PC-3 (cell line): ENCODE measurements at regions not wholly inside any gene's neighbourhood (a gene's known extent, or its start where the extent isn't known, plus 50 kb on each side); places are given as distances from the start of the nearest gene placed in this dataset.

Experiments
- ATAC-seq: fragments of 200-7000 bp; cut with Tn5 transposase; 2 replicates; pipeline ENCODE4 v1.9.1; 2020; ENCODE audit warnings: mild to moderate bottlenecking, moderate library complexity
- BruUV-seq: library from RNA; stranded (reverse); fragments of 400-500 nt; replicated peaks from 2 replicates; lab custom pipeline; 2021; lab: Mats Ljungman, UMichigan
- CTCF ChIA-PET: fragments of 300-600 bp; sonication (Branson Sonifier 250); formaldehyde crosslinking; loops from one replicate; lab custom pipeline; 2022; ENCODE audit warnings: antibody characterized with exemption; lab: Charles Lee
- POLR2A ChIA-PET: fragments of 300-600 bp; sonication (Branson Sonifier 250); formaldehyde crosslinking; loops from one replicate; lab custom pipeline; 2022; ENCODE audit warnings: antibody characterized with exemption; ENCODE audit not compliant: unreplicated experiment; lab: Charles Lee
- DNase-seq: peaks from one replicate; pipeline ENCODE4 v3.0.0-alpha.2; 2015
- H2AFZ ChIP-seq: fragments of 300-600 bp; sonication (generic); 2 replicates; pipeline ENCODE4 v1.6.0; 2016; ENCODE audit warnings: antibody characterized with exemption, low read length
- H3F3A ChIP-seq: fragments of 300-600 bp; sonication (generic); one replicate; pipeline ENCODE4 v1.6.0; 2017; ENCODE audit warnings: antibody characterized with exemption, low read length, control low read depth, mild to moderate bottlenecking; ENCODE audit not compliant: unreplicated experiment
- H3K27ac ChIP-seq: fragments of 300-600 bp; sonication (generic); 2 replicates; pipeline ENCODE4 v1.5.1; 2016; ENCODE audit warnings: mild to moderate bottlenecking, low read length
- H3K27me3 ChIP-seq: fragments of 300-600 bp; sonication (generic); 2 replicates; pipeline ENCODE4 v1.6.1; 2016; ENCODE audit warnings: low read length, mixed read lengths
- H3K36me3 ChIP-seq: fragments of 300-600 bp; sonication (generic); 2 replicates; pipeline ENCODE4 v1.6.1; 2016; ENCODE audit warnings: low read depth, mixed run types, low read length, mixed read lengths
- H3K4me1 ChIP-seq: fragments of 300-600 bp; sonication (generic); 2 replicates; pipeline ENCODE4 v1.5.1; 2016; ENCODE audit warnings: low read length; ENCODE audit not compliant: insufficient read depth
- H3K4me2 ChIP-seq: fragments of 300-600 bp; sonication (generic); 2 replicates; pipeline ENCODE4 v1.6.0; 2016; ENCODE audit warnings: low read length
- H3K4me3 ChIP-seq: fragments of 300-600 bp; sonication (generic); 2 replicates; pipeline ENCODE4 v1.5.1; 2016; ENCODE audit warnings: mild to moderate bottlenecking, low read length, mixed read lengths
- H3K79me2 ChIP-seq: fragments of 300-600 bp; sonication (generic); 2 replicates; pipeline ENCODE4 v1.6.1; 2017; ENCODE audit warnings: low read length, mixed read lengths
- H3K9ac ChIP-seq: fragments of 300-600 bp; sonication (generic); 2 replicates; pipeline ENCODE4 v1.6.0; 2016; ENCODE audit warnings: mild to moderate bottlenecking, low read length
- H3K9me2 ChIP-seq: fragments of 300-600 bp; sonication (generic); replicated peaks from 2 replicates; pipeline ENCODE4 v1.6.1; 2016; ENCODE audit warnings: mixed run types, low read length, mixed read lengths
- H3K9me3 ChIP-seq: fragments of 300-600 bp; sonication (generic); 2 replicates; pipeline ENCODE4 v1.6.1; 2016; ENCODE audit warnings: low read length, mixed read lengths
- H4K20me1 ChIP-seq: fragments of 300-600 bp; sonication (generic); 2 replicates; pipeline ENCODE4 v1.6.1; 2016; ENCODE audit warnings: low read length, mixed read lengths
- CTCF ChIP-seq: fragments of 300-600 bp; sonication (generic); conservative IDR thresholded peaks from 2 replicates; pipeline ENCODE4 v1.5.1; 2017; ENCODE audit warnings: antibody characterized with exemption, low read depth, mild to moderate bottlenecking, low read length
- EZH2 ChIP-seq: fragments of 300-600 bp; sonication (generic); IDR thresholded peaks from one replicate; pipeline ENCODE4 v1.6.1; 2017; ENCODE audit warnings: antibody characterized with exemption, mild to moderate bottlenecking, low read length; ENCODE audit not compliant: unreplicated experiment
- EZH2phosphoT487 ChIP-seq: fragments of 300-600 bp; sonication (generic); IDR thresholded peaks from 2 replicates; pipeline ENCODE4 v1.6.1; 2018; ENCODE audit warnings: mild to moderate bottlenecking, antibody characterized with exemption, low read length, borderline replicate concordance
- intact Hi-C: fragments of 100-400 bp; cut with micrococcal nuclease; formaldehyde crosslinking; loops from 2 replicates; pipeline ENCODE4 v1.9.0; 2023

GRCh38 chr3:148642214-148642613 lies 55.5 kb upstream of the AGTR1 start:
- ChIA-PET CTCF (no interaction called here), POLR2A (no interaction called here)
- no peaks in the 10 kb centered on the region for H3K4me1 ChIP-seq
- TF ChIP-seq EZH2phosphoT487 (no peak), CTCF (no peak), EZH2 (no peak)
- ATAC-seq (no peak), DNase-seq (no peak)
- no peak overlapping the region for H2AFZ ChIP-seq
- no peaks in the 10 kb centered on the region for H3K9me3 ChIP-seq
- H3K4me3 ChIP-seq: no peak overlapping the region
- H3K36me3 ChIP-seq: no peaks in the 10 kb centered on the region
- no peak overlapping the region for H3K9ac ChIP-seq
- no peaks in the 10 kb centered on the region for H3K9me2 ChIP-seq
- H3K27ac ChIP-seq: no peak overlapping the region
- H3K27me3 ChIP-seq: no peaks in the 10 kb centered on the region
- intact Hi-C loops: no loop called here
- no peaks in the 10 kb centered on the region for H4K20me1 ChIP-seq
- BruUV-seq: no TSS peak
- H3F3A ChIP-seq: no peaks in the 10 kb centered on the region
- H3K79me2 ChIP-seq: no peaks in the 10 kb centered on the region
- H3K4me2 ChIP-seq: no peak overlapping the region

DNA sequence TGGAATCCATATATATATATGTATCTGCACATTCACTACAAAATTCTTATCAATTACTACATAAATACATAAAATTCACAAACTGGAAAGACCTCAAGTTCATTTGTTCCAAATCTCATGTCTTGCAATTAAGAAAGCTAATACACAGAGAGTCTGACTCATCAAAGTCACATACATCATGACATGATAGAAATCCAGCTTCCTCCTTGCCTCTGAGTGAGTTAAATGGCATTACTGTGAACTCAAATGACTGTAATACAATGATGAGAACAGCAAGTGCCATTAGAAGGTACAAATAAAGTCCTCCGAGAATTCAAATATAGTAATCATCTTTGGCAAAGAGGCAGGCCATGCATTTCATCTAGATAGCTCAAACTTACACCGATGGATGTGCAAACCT lies 55.1 kb upstream of the AGTR1 start:
- intact Hi-C loops: no loop called here
- Histone ChIP-seq H3K27me3 (no peaks in the 10 kb centered on the region), H2AFZ (no peak overlapping the region), H3K4me1 (no peaks in the 10 kb centered on the region), H3K27ac (no peak overlapping the region), H3K4me3 (no peak overlapping the region), H4K20me1 (no peaks in the 10 kb centered on the region), H3F3A (no peaks in the 10 kb centered on the region), H3K36me3 (no peaks in the 10 kb centered on the region), H3K79me2 (no peaks in the 10 kb centered on the region), H3K4me2 (no peak overlapping the region), H3K9me2 (no peaks in the 10 kb centered on the region), H3K9ac (no peak overlapping the region), H3K9me3 (no peaks in the 10 kb centered on the region)
- POLR2A ChIA-PET: no interaction called here
- no peak for ATAC-seq
- no peak for TF ChIP-seq CTCF
- TF ChIP-seq EZH2phosphoT487: no peak
- TF ChIP-seq EZH2: no peak
- BruUV-seq: no TSS peak
- CTCF ChIA-PET: no interaction called here
- DNase-seq: no peak

- Histone ChIP-seq H3K79me2 (no peaks in the 10 kb centered on the region), H3K9ac (no peak overlapping the region), H3K4me1 (no peaks in the 10 kb centered on the region), H4K20me1 (no peaks in the 10 kb centered on the region), H3K27me3 (no peaks in the 10 kb centered on the region), H3K9me2 (no peaks in the 10 kb centered on the region), H3F3A (no peaks in the 10 kb centered on the region), H3K4me3 (no peak overlapping the region), H3K9me3 (no peaks in the 10 kb centered on the region), H3K36me3 (no peaks in the 10 kb centered on the region), H2AFZ (no peak overlapping the region), H3K4me2 (no peak overlapping the region), H3K27ac (no peak overlapping the region)
- no peak for TF ChIP-seq EZH2
- TF ChIP-seq EZH2phosphoT487: no peak
- no peak for TF ChIP-seq CTCF
- ChIA-PET CTCF (no interaction called here), POLR2A (interaction anchor here (0.6 kb wide), 1 partner anchor 8 kb away, joined by 5 read pairs; no protein-coding TSS in a partner anchor)
- intact Hi-C loops: no loop called here
- no TSS peak for BruUV-seq
- ATAC-seq: no peak
- DNase-seq: no peak
Observed at GRCh38 chr3:148643389-148643840, 54.3 kb upstream of the AGTR1 start.
